ENCODE measurements at regions not wholly inside any gene's neighbourhood (a gene's known extent, or its start where the extent isn't known, plus 50 kb on each side); places are given as distances from the start of the nearest gene placed in this dataset.

DNA sequence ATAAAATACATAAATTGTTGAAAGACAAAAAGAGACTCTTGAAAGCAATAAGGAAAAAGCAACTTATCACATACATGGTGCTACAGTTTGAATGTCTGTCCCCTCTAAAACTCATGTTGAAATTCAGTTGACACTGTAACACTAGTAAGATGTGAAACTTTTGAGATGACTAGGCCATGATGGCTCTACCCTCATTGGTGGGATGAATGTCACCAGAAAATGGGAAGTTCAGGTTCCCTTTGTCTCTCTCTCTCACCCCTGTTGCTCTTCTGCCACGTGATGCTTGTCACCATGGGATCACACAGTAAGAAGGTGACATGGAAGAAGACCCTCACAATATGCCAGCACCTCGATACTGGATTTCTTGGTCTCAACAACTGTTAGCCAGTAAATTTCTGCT lies 50.3 kb upstream of the SPTLC1 start:
- H3K27ac ChIP-seq, result no peak overlapping the region
- WGBS, 5 donors, result 55 to 70% (median 62%) methylated on average over 2 of the region's 2 CpGs
- TF ChIP-seq CTCF (IDR thresholded peaks at IDR 0.05 in 8 of 11, conservative IDR thresholded peaks at IDR 0.05 in 3 of 11) (no peak), POLR2A (IDR thresholded peaks at IDR 0.05) (no peak), POLR2AphosphoS5 (IDR thresholded peaks at IDR 0.05) (no peak)
- no peaks in the 10 kb centered on the region for H3K4me1 ChIP-seq
- H3K4me3 ChIP-seq, result no peak overlapping the region
- no peaks in the 10 kb centered on the region for H3K36me3 ChIP-seq
- H3K27me3 ChIP-seq (replicated peaks in 1 of 7), result peaks cover 0 to 4% (median 0%) of the 10 kb centered on the region in 7 donors
- no peak for DNase-seq
- peaks cover 0 to 26% (median 21%) of the 10 kb centered on the region in 8 donors for H3K9me3 ChIP-seq
- intact Hi-C loops (cut with DNase I; ENCODE audit: low total_unique reads), result no loop called here
